Astrocyte (in vitro differentiated cells and primary cell): ENCODE measurements at regions not wholly inside any gene's neighbourhood (a gene's known extent, or its start where the extent isn't known, plus 50 kb on each side); places are given as distances from the start of the nearest gene placed in this dataset.

Experiments used
- DNase-seq: peaks from one replicate; pipeline ENCODE4 v3.0.0-alpha.2; 2010; ENCODE audit warnings: low read depth
- FAIRE-seq: peaks from 2 replicates; lab custom pipeline; 2011; peaks lifted over from hg19 to GRCh38; lab: Jason Lieb, UNC
- H2AFZ ChIP-seq: 2 replicates; pipeline ENCODE4 v1.6.0; 2012; ENCODE audit warnings: low read depth, low read length, inconsistent platforms
- H3K27ac ChIP-seq: 2 replicates; pipeline ENCODE4 v1.5.1; 2011; ENCODE audit warnings: low read depth, low read length, inconsistent platforms
- H3K27me3 ChIP-seq: 2 replicates; pipeline ENCODE4 v1.6.0; 2011; ENCODE audit warnings: low read length, inconsistent platforms; ENCODE audit not compliant: insufficient read depth
- H3K36me3 ChIP-seq: 2 replicates; pipeline ENCODE4 v1.5.1; 2011; ENCODE audit warnings: low read length, inconsistent platforms; ENCODE audit not compliant: insufficient read depth
- H3K4me1 ChIP-seq: 2 replicates; pipeline ENCODE4 v1.5.1; 2011; ENCODE audit warnings: low read length, inconsistent platforms; ENCODE audit not compliant: insufficient read depth
- H3K4me2 ChIP-seq: 2 replicates; pipeline ENCODE4 v1.6.0; 2012; ENCODE audit warnings: low read length, inconsistent platforms
- H3K4me3 ChIP-seq: 2 replicates; pipeline ENCODE4 v1.5.1; 2011; ENCODE audit warnings: low read depth, mild to moderate bottlenecking, low read length, inconsistent platforms; ENCODE audit not compliant: insufficient read depth
- H3K79me2 ChIP-seq: 2 replicates; pipeline ENCODE4 v1.6.0; 2012; ENCODE audit warnings: mild to moderate bottlenecking, low read length, inconsistent platforms; ENCODE audit not compliant: insufficient read depth
- H3K9ac ChIP-seq: 2 replicates; pipeline ENCODE4 v1.6.0; 2012; ENCODE audit warnings: mild to moderate bottlenecking, low read length, inconsistent platforms
- H3K9me3 ChIP-seq: 2 replicates; pipeline ENCODE4 v1.5.1; 2012; ENCODE audit warnings: low read depth, mild to moderate bottlenecking, low read length, inconsistent platforms; ENCODE audit not compliant: insufficient read depth
- H4K20me1 ChIP-seq: 2 replicates; pipeline ENCODE4 v1.6.0; 2012; ENCODE audit warnings: low read length, inconsistent platforms; ENCODE audit not compliant: insufficient read depth
- H3K27ac Mint-ChIP-seq: one replicate; pipeline ENCODE4 v1.8.0; 2021; ENCODE audit warnings: mild to moderate bottlenecking, mixed read lengths; ENCODE audit not compliant: unreplicated experiment
- H3K27me3 Mint-ChIP-seq: one replicate; pipeline ENCODE4 v1.8.0; 2021; ENCODE audit warnings: low read depth, mixed read lengths; ENCODE audit not compliant: unreplicated experiment
- H3K36me3 Mint-ChIP-seq: one replicate; pipeline ENCODE4 v1.8.0; 2021; ENCODE audit warnings: low read depth, mixed read lengths; ENCODE audit not compliant: unreplicated experiment
- H3K4me1 Mint-ChIP-seq: one replicate; pipeline ENCODE4 v1.8.0; 2021; ENCODE audit warnings: low read depth, mixed read lengths; ENCODE audit not compliant: unreplicated experiment
- H3K4me3 Mint-ChIP-seq: one replicate; pipeline ENCODE4 v1.8.0; 2021; ENCODE audit warnings: mild to moderate bottlenecking, moderate library complexity, mixed read lengths; ENCODE audit not compliant: unreplicated experiment
- H3K9me3 Mint-ChIP-seq: one replicate; pipeline ENCODE4 v1.8.0; 2021; ENCODE audit warnings: mild to moderate bottlenecking, mixed read lengths; ENCODE audit not compliant: unreplicated experiment
- EZH2 ChIP-seq: IDR thresholded peaks from 2 replicates; pipeline ENCODE4 v1.6.1; 2012; ENCODE audit warnings: mild to moderate bottlenecking, low read length, inconsistent platforms; ENCODE audit not compliant: insufficient read depth
- TF ChIP-seq, protein P1 (sequence below): IDR thresholded peaks from 2 replicates; pipeline ENCODE4 v1.5.1; 2011; ENCODE audit warnings: low read depth, mild to moderate bottlenecking, inconsistent platforms, low read length, moderate library complexity; ENCODE audit not compliant: insufficient read depth

DNA sequence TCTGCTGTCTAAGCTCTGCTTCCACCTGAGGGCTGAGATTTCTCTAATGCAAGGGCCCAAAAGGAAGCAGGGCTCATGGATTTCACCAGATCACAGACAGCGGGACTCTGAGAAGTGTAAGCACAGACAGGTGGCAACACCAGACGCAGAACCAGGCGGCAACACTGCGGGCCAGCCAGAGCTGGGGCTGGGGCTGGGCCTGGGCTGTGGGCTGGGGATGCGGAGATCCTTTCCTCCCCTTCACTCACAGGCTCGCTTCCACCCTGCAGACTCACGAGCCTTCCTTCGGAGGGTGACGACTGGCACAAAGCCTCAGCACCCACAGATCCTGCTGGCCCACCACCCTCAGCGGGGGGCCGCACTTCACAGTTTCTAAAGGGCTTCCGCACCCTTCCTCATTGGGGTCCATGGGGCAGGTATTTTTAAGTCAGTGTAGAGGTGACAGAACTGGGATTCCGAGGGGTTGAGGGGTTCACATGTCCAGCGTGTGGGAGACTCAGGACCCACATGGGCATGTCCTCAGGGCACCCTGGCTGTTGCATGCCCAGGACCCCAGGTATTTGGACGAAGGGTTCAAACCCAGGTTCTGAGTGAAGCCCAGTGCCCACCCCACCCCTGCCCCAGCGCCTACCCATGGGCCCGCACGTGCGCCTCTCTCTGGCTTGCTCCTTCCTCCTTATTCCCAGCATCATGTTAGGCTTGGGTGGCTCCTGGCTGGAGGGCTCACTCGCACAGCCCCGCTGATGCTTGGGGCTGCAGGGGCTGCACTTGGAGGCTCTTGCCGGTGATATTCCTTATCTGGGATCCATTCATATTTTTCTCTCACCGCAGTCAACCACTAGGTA, 137.3 kb upstream of the GPR12 start:
- no peaks in the 10 kb centered on the region for H3K4me1 Mint-ChIP-seq
- Histone ChIP-seq H3K27me3 (peaks cover 2% of the 10 kb centered on the region), H3K9me3 (no peaks in the 10 kb centered on the region), H3K79me2 (no peaks in the 10 kb centered on the region), H4K20me1 (no peaks in the 10 kb centered on the region), H3K4me2 (no peak overlapping the region), H3K27ac (no peak overlapping the region), H3K36me3 (no peaks in the 10 kb centered on the region), H3K9ac (no peak overlapping the region), H3K4me3 (no peak overlapping the region), H3K4me1 (no peaks in the 10 kb centered on the region), H2AFZ (no peak overlapping the region)
- TF ChIP-seq, protein P1, sequence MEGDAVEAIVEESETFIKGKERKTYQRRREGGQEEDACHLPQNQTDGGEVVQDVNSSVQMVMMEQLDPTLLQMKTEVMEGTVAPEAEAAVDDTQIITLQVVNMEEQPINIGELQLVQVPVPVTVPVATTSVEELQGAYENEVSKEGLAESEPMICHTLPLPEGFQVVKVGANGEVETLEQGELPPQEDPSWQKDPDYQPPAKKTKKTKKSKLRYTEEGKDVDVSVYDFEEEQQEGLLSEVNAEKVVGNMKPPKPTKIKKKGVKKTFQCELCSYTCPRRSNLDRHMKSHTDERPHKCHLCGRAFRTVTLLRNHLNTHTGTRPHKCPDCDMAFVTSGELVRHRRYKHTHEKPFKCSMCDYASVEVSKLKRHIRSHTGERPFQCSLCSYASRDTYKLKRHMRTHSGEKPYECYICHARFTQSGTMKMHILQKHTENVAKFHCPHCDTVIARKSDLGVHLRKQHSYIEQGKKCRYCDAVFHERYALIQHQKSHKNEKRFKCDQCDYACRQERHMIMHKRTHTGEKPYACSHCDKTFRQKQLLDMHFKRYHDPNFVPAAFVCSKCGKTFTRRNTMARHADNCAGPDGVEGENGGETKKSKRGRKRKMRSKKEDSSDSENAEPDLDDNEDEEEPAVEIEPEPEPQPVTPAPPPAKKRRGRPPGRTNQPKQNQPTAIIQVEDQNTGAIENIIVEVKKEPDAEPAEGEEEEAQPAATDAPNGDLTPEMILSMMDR: no peak
- no peak for TF ChIP-seq EZH2
- H3K36me3 Mint-ChIP-seq: no peaks in the 10 kb centered on the region
- no peaks in the 10 kb centered on the region for H3K9me3 Mint-ChIP-seq
- no peak for FAIRE-seq
- no peak overlapping the region for H3K4me3 Mint-ChIP-seq
- no peak overlapping the region for H3K27ac Mint-ChIP-seq
- DNase-seq: no peak
- H3K27me3 Mint-ChIP-seq: peaks cover 31% of the 10 kb centered on the region

DNA sequence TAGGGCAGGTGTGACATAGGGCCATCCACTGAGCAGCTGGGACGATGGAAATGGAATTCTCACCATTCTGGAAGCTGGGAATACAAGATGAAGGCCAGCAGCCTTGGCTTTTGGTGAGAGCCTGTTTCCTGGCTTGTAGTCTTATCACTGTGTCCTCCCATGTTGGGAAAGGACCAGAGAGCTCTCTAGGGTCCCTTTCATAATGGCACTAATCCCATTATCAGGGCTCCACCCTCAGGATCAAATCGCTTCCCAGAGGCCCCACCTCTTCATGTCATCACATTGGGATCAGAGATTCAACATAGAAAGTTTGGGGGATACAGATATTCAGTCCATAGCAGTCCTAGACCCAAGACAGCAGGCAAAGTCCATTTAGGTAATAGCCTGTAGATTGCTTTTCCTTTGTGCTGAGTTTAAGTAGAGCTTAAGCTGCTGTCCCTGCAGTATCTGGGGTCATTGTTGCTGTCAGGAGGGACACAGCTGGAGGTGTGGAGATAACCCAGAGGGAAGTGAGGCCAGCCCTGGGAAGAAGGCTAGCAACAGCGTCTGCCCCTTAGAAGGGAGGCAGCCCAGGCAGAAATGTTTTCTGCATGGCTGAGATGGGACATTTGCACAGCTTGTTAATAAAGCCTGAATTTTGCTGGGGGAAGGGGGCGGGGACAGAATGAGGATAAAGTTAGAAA, 136.5 kb upstream of the GPR12 start:
- no peaks in the 10 kb centered on the region for H3K36me3 ChIP-seq
- no peaks in the 10 kb centered on the region for H3K4me1 ChIP-seq
- DNase-seq (no peak), FAIRE-seq (no peak)
- no peak overlapping the region for H2AFZ ChIP-seq
- TF ChIP-seq, protein P1: no peak
- no peak for TF ChIP-seq EZH2
- H3K27ac ChIP-seq: no peak overlapping the region
- H3K27me3 ChIP-seq: peaks cover 2% of the 10 kb centered on the region
- H3K79me2 ChIP-seq: no peaks in the 10 kb centered on the region
- H3K9ac ChIP-seq: no peak overlapping the region
- Mint-ChIP-seq H3K9me3 (no peaks in the 10 kb centered on the region), H3K27me3 (peaks cover 27% of the 10 kb centered on the region), H3K4me3 (no peak overlapping the region), H3K27ac (no peak overlapping the region), H3K4me1 (no peaks in the 10 kb centered on the region), H3K36me3 (no peaks in the 10 kb centered on the region)
- no peaks in the 10 kb centered on the region for H4K20me1 ChIP-seq
- H3K4me2 ChIP-seq: no peak overlapping the region
- no peaks in the 10 kb centered on the region for H3K9me3 ChIP-seq
- no peak overlapping the region for H3K4me3 ChIP-seq
